ENCODE measurements at regions not wholly inside any gene's neighbourhood (a gene's known extent, or its start where the extent isn't known, plus 50 kb on each side); places are given as distances from the start of the nearest gene placed in this dataset.
A peak's percentile ranks its signal among the peaks of the same experiment; 100 is the strongest.

- H3K9me3 ChIP-seq (replicated peaks; ENCODE audit: control insufficient read depth, insufficient read depth, low read length) = no peaks in the 10 kb centered on the region
- ATAC-seq (peak; percentile 29; the same call in 1 of the 3 replicates), DNase-seq (ENCODE audit: low read depth, low spot score) (no peak), FAIRE-seq (no peak)
- TF ChIP-seq, protein P1, sequence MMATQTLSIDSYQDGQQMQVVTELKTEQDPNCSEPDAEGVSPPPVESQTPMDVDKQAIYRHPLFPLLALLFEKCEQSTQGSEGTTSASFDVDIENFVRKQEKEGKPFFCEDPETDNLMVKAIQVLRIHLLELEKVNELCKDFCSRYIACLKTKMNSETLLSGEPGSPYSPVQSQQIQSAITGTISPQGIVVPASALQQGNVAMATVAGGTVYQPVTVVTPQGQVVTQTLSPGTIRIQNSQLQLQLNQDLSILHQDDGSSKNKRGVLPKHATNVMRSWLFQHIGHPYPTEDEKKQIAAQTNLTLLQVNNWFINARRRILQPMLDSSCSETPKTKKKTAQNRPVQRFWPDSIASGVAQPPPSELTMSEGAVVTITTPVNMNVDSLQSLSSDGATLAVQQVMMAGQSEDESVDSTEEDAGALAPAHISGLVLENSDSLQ (IDR thresholded peaks at IDR 0.05) = peak; percentile 43; the same call in 1 of the 2 replicates
- no peak for TF ChIP-seq PML (IDR thresholded peaks at IDR 0.05; ENCODE audit: low read length)
- TF ChIP-seq, protein P2, sequence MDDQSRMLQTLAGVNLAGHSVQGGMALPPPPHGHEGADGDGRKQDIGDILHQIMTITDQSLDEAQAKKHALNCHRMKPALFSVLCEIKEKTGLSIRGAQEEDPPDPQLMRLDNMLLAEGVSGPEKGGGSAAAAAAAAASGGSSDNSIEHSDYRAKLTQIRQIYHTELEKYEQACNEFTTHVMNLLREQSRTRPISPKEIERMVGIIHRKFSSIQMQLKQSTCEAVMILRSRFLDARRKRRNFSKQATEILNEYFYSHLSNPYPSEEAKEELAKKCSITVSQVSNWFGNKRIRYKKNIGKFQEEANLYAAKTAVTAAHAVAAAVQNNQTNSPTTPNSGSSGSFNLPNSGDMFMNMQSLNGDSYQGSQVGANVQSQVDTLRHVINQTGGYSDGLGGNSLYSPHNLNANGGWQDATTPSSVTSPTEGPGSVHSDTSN (IDR thresholded peaks at IDR 0.05; ENCODE audit: insufficient replicate concordance, low read depth, low read length) = peak; percentile 68
- in situ Hi-C loops (cut with MboI) = no loop called here
- intact Hi-C loops (cut with micrococcal nuclease; ENCODE audit: unreplicated experiment) = no loop called here
- ChIA-PET SMC1A (ENCODE audit: uncharacterized antibody, unreplicated experiment) (interaction anchor here (0.9 kb wide), 1 partner anchor 9 kb away, joined by 5 read pairs; no protein-coding TSS in a partner anchor), POLR2A (no interaction called here), RAD21 (ENCODE audit: unreplicated experiment) (interaction anchor here (2.0 kb wide), 1 partner anchor 9 kb away, joined by 6 read pairs; no protein-coding TSS in a partner anchor), CTCF (interaction anchor here (1.6 kb wide), 1 partner anchor 9 kb away, joined by 5 read pairs; no protein-coding TSS in a partner anchor)
- no peak overlapping the region for H3K9ac ChIP-seq (ENCODE audit: control insufficient read depth, insufficient read depth, low read length)
- H3K27ac ChIP-seq (ENCODE audit: control insufficient read depth, insufficient read depth) = no peak overlapping the region
- no TSS peak for BruUV-seq (replicated peaks)
- 36% methylated on average over 7 of the region's 7 CpGs for WGBS (ENCODE audit: insufficient coverage, insufficient replicate concordance, low lambda C conversion rate, missing lambda C conversion rate)
- no peak overlapping the region for H2AFZ ChIP-seq (ENCODE audit: control insufficient read depth, low read depth, low read length)
- no peaks in the 10 kb centered on the region for H4K20me1 ChIP-seq (ENCODE audit: control insufficient read depth, insufficient read depth)
- H3K79me2 ChIP-seq (ENCODE audit: control insufficient read depth, insufficient read depth, low read length) = no peaks in the 10 kb centered on the region
- H3K27me3 ChIP-seq (replicated peaks in 1 of 2; ENCODE audit: control insufficient read depth in 2 of 2, insufficient read depth in 2 of 2, low read length in 1 of 2) = no peaks in the 10 kb centered on the region
- H3K4me2 ChIP-seq (ENCODE audit: control insufficient read depth, insufficient read depth) = no peak overlapping the region
- no peaks in the 10 kb centered on the region for H3K36me3 ChIP-seq (ENCODE audit: control insufficient read depth in 2 of 2, insufficient read depth in 2 of 2, low read length in 1 of 2)
- no peaks in the 10 kb centered on the region for H3K4me1 ChIP-seq (ENCODE audit: control insufficient read depth, insufficient read depth, low read length)
- H3K4me3 ChIP-seq = no peak overlapping the region
Observed at GRCh38 chr3:150105886-150106612, 135.4 kb upstream of the PFN2 start.

- no peak overlapping the region for H3K4me2 ChIP-seq (ENCODE audit: control insufficient read depth, insufficient read depth)
- POLR2A ChIA-PET = interaction anchor here (0.6 kb wide), 1 partner anchor 87 kb away, joined by 3 read pairs; no protein-coding TSS in a partner anchor
- H2AFZ ChIP-seq (ENCODE audit: control insufficient read depth, low read depth, low read length) = no peak overlapping the region
- intact Hi-C loops (cut with micrococcal nuclease; ENCODE audit: unreplicated experiment) = no loop called here
- H3K36me3 ChIP-seq (ENCODE audit: control insufficient read depth in 2 of 2, insufficient read depth in 2 of 2, low read length in 1 of 2) = no peaks in the 10 kb centered on the region
- H3K4me3 ChIP-seq = no peak overlapping the region
- no peak overlapping the region for H3K27ac ChIP-seq (ENCODE audit: control insufficient read depth, insufficient read depth)
- CTCF ChIA-PET = no interaction called here
- H4K20me1 ChIP-seq (ENCODE audit: control insufficient read depth, insufficient read depth) = no peaks in the 10 kb centered on the region
- peak; percentile 53 for ATAC-seq
- WGBS (ENCODE audit: insufficient coverage, insufficient replicate concordance, low lambda C conversion rate, missing lambda C conversion rate) = 87% methylated on average over 1 of the region's 1 CpG
- H3K27me3 ChIP-seq (replicated peaks in 1 of 2; ENCODE audit: control insufficient read depth in 2 of 2, insufficient read depth in 2 of 2, low read length in 1 of 2) = no peaks in the 10 kb centered on the region
- H3K9ac ChIP-seq (ENCODE audit: control insufficient read depth, insufficient read depth, low read length) = no peak overlapping the region
- in situ Hi-C loops (cut with MboI) = no loop called here
- RAD21 ChIA-PET (ENCODE audit: unreplicated experiment) = interaction anchor here (2.0 kb wide), 1 partner anchor 10 kb away, joined by 6 read pairs; no protein-coding TSS in a partner anchor
- SMC1A ChIA-PET (ENCODE audit: uncharacterized antibody, unreplicated experiment) = no interaction called here
- H3K4me1 ChIP-seq (ENCODE audit: control insufficient read depth, insufficient read depth, low read length) = no peaks in the 10 kb centered on the region
- H3K79me2 ChIP-seq (ENCODE audit: control insufficient read depth, insufficient read depth, low read length) = no peaks in the 10 kb centered on the region
- H3K9me3 ChIP-seq (replicated peaks; ENCODE audit: control insufficient read depth, insufficient read depth, low read length) = no peaks in the 10 kb centered on the region
- FAIRE-seq = no peak
- no peak for DNase-seq (ENCODE audit: low read depth, low spot score)
- no TSS peak for BruUV-seq (replicated peaks)
- no peak for TF ChIP-seq ZBED1 (IDR thresholded peaks at IDR 0.05; ENCODE audit: borderline replicate concordance)
- peak; percentile 36; the same call in 1 of the 2 replicates for TF ChIP-seq RUNX3 (IDR thresholded peaks at IDR 0.05; ENCODE audit: low read length)
- no peak for TF ChIP-seq POLR2AphosphoS5 (IDR thresholded peaks at IDR 0.05; ENCODE audit: low read length)
- no peak for TF ChIP-seq CHD4 (IDR thresholded peaks at IDR 0.05)
- TF ChIP-seq, protein P1 (IDR thresholded peaks at IDR 0.05) = peak; percentile 20; the same call in 1 of the 2 replicates
- TF ChIP-seq NBN (IDR thresholded peaks at IDR 0.05) = no peak
- no peak for TF ChIP-seq IKZF2 (IDR thresholded peaks at IDR 0.05)
- no peak for TF ChIP-seq BRCA1 (IDR thresholded peaks at IDR 0.05; ENCODE audit: low read depth, low read length)
- TF ChIP-seq BCL11A (IDR thresholded peaks at IDR 0.05; ENCODE audit: low read depth, low read length) = 0 out of 2 replicates have a peak, but pooled peaks have one; percentile 22
- 0 out of 2 replicates have a peak, but pooled peaks have one; percentile 32 for TF ChIP-seq BMI1 (IDR thresholded peaks at IDR 0.05; ENCODE audit: borderline replicate concordance)
- TF ChIP-seq DPF2 (IDR thresholded peaks at IDR 0.05) = peak; percentile 45; the same call in 1 of the 2 replicates
- TF ChIP-seq SIN3A (IDR thresholded peaks at IDR 0.05; ENCODE audit: low read depth, low read length) = no peak
Observed at GRCh38 chr3:150105025-150105424, 134.3 kb upstream of the PFN2 start.
